AG09309 (cell line): ENCODE measurements at regions not wholly inside any gene's neighbourhood (a gene's known extent, or its start where the extent isn't known, plus 50 kb on each side); places are given as distances from the start of the nearest gene placed in this dataset.
"Not testable (repeated sequence)": the region's sequence is repeated elsewhere in the genome, so short reads cannot be mapped to it uniquely, and the experiment has no call there.

Source experiments
- DNase-seq: peaks from one replicate; pipeline ENCODE4 v3.0.0-alpha.2; 2010; ENCODE audit warnings: low read depth
- H3K4me3 ChIP-seq: 2 replicates; pipeline ENCODE4 v1.5.1; 2011; ENCODE audit warnings: mild to moderate bottlenecking, low read depth, low read length, moderate library complexity; ENCODE audit not compliant: control insufficient read depth
- TF ChIP-seq, protein P1 (sequence below): IDR thresholded peaks from 2 replicates; pipeline ENCODE4 v1.5.1; 2011; ENCODE audit warnings: mild to moderate bottlenecking, low read depth, low read length, inconsistent platforms; ENCODE audit not compliant: insufficient read depth, control insufficient read depth; ENCODE audit errors: missing control alignments

- TF ChIP-seq, protein P1, sequence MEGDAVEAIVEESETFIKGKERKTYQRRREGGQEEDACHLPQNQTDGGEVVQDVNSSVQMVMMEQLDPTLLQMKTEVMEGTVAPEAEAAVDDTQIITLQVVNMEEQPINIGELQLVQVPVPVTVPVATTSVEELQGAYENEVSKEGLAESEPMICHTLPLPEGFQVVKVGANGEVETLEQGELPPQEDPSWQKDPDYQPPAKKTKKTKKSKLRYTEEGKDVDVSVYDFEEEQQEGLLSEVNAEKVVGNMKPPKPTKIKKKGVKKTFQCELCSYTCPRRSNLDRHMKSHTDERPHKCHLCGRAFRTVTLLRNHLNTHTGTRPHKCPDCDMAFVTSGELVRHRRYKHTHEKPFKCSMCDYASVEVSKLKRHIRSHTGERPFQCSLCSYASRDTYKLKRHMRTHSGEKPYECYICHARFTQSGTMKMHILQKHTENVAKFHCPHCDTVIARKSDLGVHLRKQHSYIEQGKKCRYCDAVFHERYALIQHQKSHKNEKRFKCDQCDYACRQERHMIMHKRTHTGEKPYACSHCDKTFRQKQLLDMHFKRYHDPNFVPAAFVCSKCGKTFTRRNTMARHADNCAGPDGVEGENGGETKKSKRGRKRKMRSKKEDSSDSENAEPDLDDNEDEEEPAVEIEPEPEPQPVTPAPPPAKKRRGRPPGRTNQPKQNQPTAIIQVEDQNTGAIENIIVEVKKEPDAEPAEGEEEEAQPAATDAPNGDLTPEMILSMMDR = no peak
- DNase-seq = no peak
- H3K4me3 ChIP-seq = no peak overlapping the region
These were observed 379.1 kb downstream of the GALC start for GRCh38 chr14:87613881-87614280.

- H3K4me3 ChIP-seq, DNase-seq: not testable (repeated sequence)
These were observed 385.9 kb downstream of the GALC start for GRCh38 chr14:87607056-87607455.

- TF ChIP-seq, protein P1 = no peak
- DNase-seq = no peak
- H3K4me3 ChIP-seq = no peak overlapping the region
These were observed 391.9 kb downstream of the GALC start for GRCh38 chr14:87601036-87601435.

DNA sequence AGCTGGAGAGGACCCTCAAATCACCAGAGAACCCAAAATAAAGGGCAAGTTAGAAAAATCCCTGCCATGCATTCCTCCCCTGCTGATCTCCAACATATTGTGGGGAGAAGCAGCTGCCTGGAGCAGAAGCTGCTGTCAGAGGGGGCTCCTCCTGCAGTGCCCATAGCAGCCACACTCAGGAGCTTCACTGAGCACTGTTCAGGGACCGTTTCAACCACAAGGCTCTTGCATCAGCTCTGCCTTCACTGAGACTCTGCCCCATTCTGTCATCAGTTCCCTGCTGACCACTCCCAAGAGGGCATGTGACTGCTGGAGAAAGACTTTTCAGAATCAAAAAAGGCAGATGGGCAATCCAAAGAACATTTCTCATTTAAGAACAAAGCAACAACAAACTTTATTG is 392.7 kb downstream of the GALC start:
- TF ChIP-seq, protein P1 = no peak
- DNase-seq = no peak
- H3K4me3 ChIP-seq = no peak overlapping the region

- no peak overlapping the region for H3K4me3 ChIP-seq
- TF ChIP-seq, protein P1 = no peak
- no peak for DNase-seq
These were observed 411.7 kb downstream of the GALC start for GRCh38 chr14:87581298-87581697.

GRCh38 chr14:87579036-87579435 is 413.9 kb downstream of the GALC start:
- H3K4me3 ChIP-seq = no peak overlapping the region
- no peak for DNase-seq
- TF ChIP-seq, protein P1 = no peak

GRCh38 chr14:87575378-87575777 is 417.6 kb downstream of the GALC start:
- TF ChIP-seq, protein P1 = no peak
- no peak for DNase-seq
- no peak overlapping the region for H3K4me3 ChIP-seq
